ENCODE measurements at regions not wholly inside any gene's neighbourhood (a gene's known extent, or its start where the extent isn't known, plus 50 kb on each side); places are given as distances from the start of the nearest gene placed in this dataset.

- TF ChIP-seq, protein P1, sequence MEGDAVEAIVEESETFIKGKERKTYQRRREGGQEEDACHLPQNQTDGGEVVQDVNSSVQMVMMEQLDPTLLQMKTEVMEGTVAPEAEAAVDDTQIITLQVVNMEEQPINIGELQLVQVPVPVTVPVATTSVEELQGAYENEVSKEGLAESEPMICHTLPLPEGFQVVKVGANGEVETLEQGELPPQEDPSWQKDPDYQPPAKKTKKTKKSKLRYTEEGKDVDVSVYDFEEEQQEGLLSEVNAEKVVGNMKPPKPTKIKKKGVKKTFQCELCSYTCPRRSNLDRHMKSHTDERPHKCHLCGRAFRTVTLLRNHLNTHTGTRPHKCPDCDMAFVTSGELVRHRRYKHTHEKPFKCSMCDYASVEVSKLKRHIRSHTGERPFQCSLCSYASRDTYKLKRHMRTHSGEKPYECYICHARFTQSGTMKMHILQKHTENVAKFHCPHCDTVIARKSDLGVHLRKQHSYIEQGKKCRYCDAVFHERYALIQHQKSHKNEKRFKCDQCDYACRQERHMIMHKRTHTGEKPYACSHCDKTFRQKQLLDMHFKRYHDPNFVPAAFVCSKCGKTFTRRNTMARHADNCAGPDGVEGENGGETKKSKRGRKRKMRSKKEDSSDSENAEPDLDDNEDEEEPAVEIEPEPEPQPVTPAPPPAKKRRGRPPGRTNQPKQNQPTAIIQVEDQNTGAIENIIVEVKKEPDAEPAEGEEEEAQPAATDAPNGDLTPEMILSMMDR (IDR thresholded peaks at IDR 0.05), result no peak
- no peak for TF ChIP-seq POLR2A (IDR thresholded peaks at IDR 0.05)
These were observed 136.7 kb upstream of the HS3ST2 start for GRCh38 chr16:22677024-22677830.

All from testis (tissue), 2 donors.